ENCODE measurements at regions not wholly inside any gene's neighbourhood (a gene's known extent, or its start where the extent isn't known, plus 50 kb on each side); places are given as distances from the start of the nearest gene placed in this dataset.
A peak's percentile ranks its signal among the peaks of the same experiment; 100 is the strongest.

DNA sequence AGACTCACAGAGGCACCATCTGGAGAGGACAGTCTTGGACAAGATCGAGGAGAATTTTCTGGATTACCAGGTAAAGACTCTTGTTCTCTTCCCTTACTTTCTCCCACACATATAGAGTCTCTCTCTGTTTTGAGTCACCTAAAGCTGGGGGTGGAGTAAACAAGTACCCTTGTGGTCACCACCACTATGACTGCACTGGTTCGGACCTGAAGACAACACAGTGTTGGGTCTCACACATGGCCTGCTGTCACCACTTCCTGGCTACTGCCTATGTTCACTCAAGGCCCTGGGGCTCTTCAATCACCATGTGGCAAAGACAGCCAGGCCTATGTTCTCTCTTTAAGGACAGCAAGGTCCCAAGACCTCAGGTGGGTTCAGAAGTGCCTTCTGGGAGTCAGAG lies 253.3 kb upstream of the VRK2 start:
- TF ChIP-seq, protein P1, sequence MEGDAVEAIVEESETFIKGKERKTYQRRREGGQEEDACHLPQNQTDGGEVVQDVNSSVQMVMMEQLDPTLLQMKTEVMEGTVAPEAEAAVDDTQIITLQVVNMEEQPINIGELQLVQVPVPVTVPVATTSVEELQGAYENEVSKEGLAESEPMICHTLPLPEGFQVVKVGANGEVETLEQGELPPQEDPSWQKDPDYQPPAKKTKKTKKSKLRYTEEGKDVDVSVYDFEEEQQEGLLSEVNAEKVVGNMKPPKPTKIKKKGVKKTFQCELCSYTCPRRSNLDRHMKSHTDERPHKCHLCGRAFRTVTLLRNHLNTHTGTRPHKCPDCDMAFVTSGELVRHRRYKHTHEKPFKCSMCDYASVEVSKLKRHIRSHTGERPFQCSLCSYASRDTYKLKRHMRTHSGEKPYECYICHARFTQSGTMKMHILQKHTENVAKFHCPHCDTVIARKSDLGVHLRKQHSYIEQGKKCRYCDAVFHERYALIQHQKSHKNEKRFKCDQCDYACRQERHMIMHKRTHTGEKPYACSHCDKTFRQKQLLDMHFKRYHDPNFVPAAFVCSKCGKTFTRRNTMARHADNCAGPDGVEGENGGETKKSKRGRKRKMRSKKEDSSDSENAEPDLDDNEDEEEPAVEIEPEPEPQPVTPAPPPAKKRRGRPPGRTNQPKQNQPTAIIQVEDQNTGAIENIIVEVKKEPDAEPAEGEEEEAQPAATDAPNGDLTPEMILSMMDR (IDR thresholded peaks at IDR 0.05; ENCODE audit: unreplicated experiment): no peak
- Mint-ChIP-seq H3K4me1 (peaks cover 15% of the 10 kb centered on the region), H3K27me3 (ENCODE audit: low read depth) (no peaks in the 10 kb centered on the region), H3K27ac (no peak overlapping the region), H3K36me3 (peaks cover 7% of the 10 kb centered on the region), H3K9me3 (peaks cover 39% of the 10 kb centered on the region), H3K4me3 (no peak overlapping the region)
- no peak for DNase-seq (ENCODE audit: low spot score in 2 of 2, unreplicated experiment in 2 of 2)

DNA sequence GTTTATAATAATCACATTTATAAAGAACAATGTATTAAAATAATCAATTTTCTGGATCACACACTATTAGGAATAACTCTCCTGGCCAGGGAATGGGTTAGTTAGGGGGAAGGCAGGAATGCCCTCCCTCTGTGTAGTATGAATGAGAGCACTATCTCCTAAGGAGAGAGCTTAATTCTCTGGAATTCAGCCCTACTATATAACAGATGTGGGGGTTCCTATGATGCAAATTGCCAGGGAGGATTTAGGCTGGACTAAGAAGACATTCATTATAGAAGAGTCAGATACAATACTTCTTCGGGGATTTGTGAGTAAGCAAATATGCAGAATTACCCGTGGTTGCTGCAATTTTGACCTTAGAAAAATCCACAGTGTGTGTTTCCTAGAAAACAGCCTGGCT lies 250.1 kb upstream of the VRK2 start:
- Mint-ChIP-seq H3K27ac (peak overlapping the region; percentile 64), H3K36me3 (peaks cover 10% of the 10 kb centered on the region), H3K4me3 (no peak overlapping the region), H3K4me1 (peaks cover 17% of the 10 kb centered on the region), H3K27me3 (ENCODE audit: low read depth) (no peaks in the 10 kb centered on the region), H3K9me3 (peaks cover 34% of the 10 kb centered on the region)
- TF ChIP-seq, protein P1 (IDR thresholded peaks at IDR 0.05; ENCODE audit: unreplicated experiment): no peak
- DNase-seq (ENCODE audit: low spot score in 2 of 2, unreplicated experiment in 2 of 2): no peak

DNA sequence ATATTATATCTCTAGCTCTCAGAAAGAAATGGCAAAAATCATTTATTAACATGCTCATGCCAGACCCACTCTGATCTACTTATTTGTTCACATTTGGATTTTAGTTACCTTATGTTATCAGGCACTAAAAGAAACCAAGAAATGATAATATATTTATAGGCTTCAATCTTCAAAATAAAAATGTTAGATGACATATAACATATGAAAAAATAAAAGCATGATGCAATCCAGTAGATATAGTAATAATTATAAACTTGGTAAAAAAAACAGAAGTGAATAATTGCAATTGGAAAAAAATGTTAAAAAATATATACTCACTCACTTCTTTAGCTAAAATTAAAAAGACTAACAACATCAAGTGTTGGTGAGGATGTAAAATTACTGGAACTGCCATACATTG lies 248.3 kb upstream of the VRK2 start:
- TF ChIP-seq, protein P1 (IDR thresholded peaks at IDR 0.05; ENCODE audit: unreplicated experiment): no peak
- Mint-ChIP-seq H3K4me1 (peaks cover 21% of the 10 kb centered on the region), H3K27me3 (ENCODE audit: low read depth) (no peaks in the 10 kb centered on the region), H3K4me3 (no peak overlapping the region), H3K27ac (no peak overlapping the region), H3K36me3 (peaks cover 6% of the 10 kb centered on the region), H3K9me3 (peaks cover 24% of the 10 kb centered on the region)
- no peak for DNase-seq (ENCODE audit: low spot score in 2 of 2, unreplicated experiment in 2 of 2)

DNA sequence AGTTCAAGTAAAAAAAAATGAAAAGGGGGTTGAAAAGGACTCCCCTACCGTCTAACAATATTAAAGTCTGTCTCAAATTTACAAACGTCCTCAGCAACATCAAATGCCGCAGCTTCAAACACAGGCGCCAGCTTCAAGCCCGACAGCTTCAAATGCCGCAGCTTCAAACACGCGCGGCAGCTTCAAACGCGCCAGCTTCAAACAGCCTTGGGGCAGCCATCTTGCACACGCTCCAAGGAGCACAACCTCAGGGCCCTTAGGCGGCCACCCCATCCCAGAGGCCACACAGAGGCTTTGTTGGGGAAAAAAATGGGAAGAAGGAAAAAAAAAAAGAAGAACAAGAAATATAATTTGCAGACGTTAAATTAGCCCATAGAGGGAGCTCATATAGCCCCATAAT lies 244.4 kb upstream of the VRK2 start:
- H3K9me3 Mint-ChIP-seq: peaks cover 24% of the 10 kb centered on the region
- H3K27ac Mint-ChIP-seq: no peak overlapping the region

DNA sequence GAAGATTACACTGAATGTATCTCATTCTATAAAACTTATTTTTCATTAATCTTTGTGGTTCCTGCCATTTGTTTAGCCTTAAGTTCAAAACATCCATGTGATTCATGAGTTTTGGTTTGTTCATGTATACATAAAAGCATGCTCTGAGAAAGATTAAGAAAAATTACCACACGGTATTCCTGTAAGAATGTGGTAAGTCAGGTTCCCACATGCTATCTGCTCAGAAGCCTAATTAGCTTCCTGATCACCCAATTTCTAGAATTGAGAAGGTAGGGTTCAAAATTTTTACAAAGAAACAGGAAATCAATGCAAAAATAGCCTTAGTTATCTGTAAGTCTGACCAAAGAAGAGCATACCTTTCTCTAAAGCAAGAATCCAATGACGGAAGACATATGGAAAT lies 241.6 kb upstream of the VRK2 start:
- H3K4me3 Mint-ChIP-seq: no peak overlapping the region

More for the DNA sequence above, 244.4 kb upstream of the VRK2 start:
- Mint-ChIP-seq H3K27me3 (ENCODE audit: low read depth) (no peaks in the 10 kb centered on the region), H3K36me3 (peaks cover 6% of the 10 kb centered on the region), H3K4me1 (peaks cover 36% of the 10 kb centered on the region), H3K4me3 (no peak overlapping the region)
- no peak for DNase-seq (ENCODE audit: low spot score in 2 of 2, unreplicated experiment in 2 of 2)
- TF ChIP-seq, protein P1 (IDR thresholded peaks at IDR 0.05; ENCODE audit: unreplicated experiment): no peak

More for the DNA sequence above, 241.6 kb upstream of the VRK2 start:
- Mint-ChIP-seq H3K27ac (peak overlapping the region; percentile 77), H3K36me3 (no peaks in the 10 kb centered on the region), H3K9me3 (peaks cover 9% of the 10 kb centered on the region), H3K27me3 (ENCODE audit: low read depth) (no peaks in the 10 kb centered on the region), H3K4me1 (peaks cover 36% of the 10 kb centered on the region)
- DNase-seq (ENCODE audit: low spot score in 2 of 2, unreplicated experiment in 2 of 2): no peak
- TF ChIP-seq, protein P1 (IDR thresholded peaks at IDR 0.05; ENCODE audit: unreplicated experiment): no peak
